H1 (cell line): ENCODE measurements at regions not wholly inside any gene's neighbourhood (a gene's known extent, or its start where the extent isn't known, plus 50 kb on each side); places are given as distances from the start of the nearest gene placed in this dataset.

Source experiments
- CTCF ChIA-PET: fragments of 300-600 bp; sonication (Branson Sonifier 250); formaldehyde crosslinking; loops from one replicate; lab custom pipeline; 2021; ENCODE audit not compliant: partially characterized antibody; lab: Charles Lee
- POLR2A ChIA-PET: fragments of 300-600 bp; sonication (Branson Sonifier 250); formaldehyde crosslinking; loops from one replicate; lab custom pipeline; 2021; ENCODE audit warnings: inconsistent platforms; ENCODE audit not compliant: partially characterized antibody; lab: Charles Lee
- DNase-seq, 2 experiments: peaks; one replicate each; pipeline versions ENCODE4 v3.0.0 to v3.0.0-alpha.2; 2010 to 2022; ENCODE audit warnings: low spot score in 2 of 2, low read depth in 1 of 2, mixed read lengths in 1 of 2
- FAIRE-seq: peaks from 2 replicates; lab custom pipeline; 2011; peaks lifted over from hg19 to GRCh38; lab: Jason Lieb, UNC
- H2AFZ ChIP-seq: 2 replicates; pipeline ENCODE4 v1.8.1; 2012; ENCODE audit warnings: low read length, inconsistent platforms
- H2AK5ac ChIP-seq: 2 replicates; pipeline ENCODE4 v1.6.1; 2013; ENCODE audit warnings: low read depth, low read length
- H2BK120ac ChIP-seq: replicated peaks from 2 replicates; pipeline ENCODE3; 2013; ENCODE audit warnings: low read depth, low read length, inconsistent platforms
- H2BK12ac ChIP-seq: 2 replicates; pipeline ENCODE4 v1.6.1; 2013; ENCODE audit warnings: low read depth, low read length
- H2BK15ac ChIP-seq: 2 replicates; pipeline ENCODE4 v1.6.1; 2013; ENCODE audit warnings: low read length
- H2BK20ac ChIP-seq: 2 replicates; pipeline ENCODE4 v1.6.1; 2013; ENCODE audit warnings: low read length
- H2BK5ac ChIP-seq: 2 replicates; pipeline ENCODE4 v1.6.1; 2013; ENCODE audit warnings: low read depth, low read length
- H3K14ac ChIP-seq: 2 replicates; pipeline ENCODE4 v1.6.1; 2013; ENCODE audit warnings: inconsistent platforms; ENCODE audit not compliant: insufficient read length
- H3K18ac ChIP-seq: 2 replicates; pipeline ENCODE4 v1.6.1; 2013; ENCODE audit warnings: low read length; ENCODE audit errors: extremely low read depth
- H3K23ac ChIP-seq: 2 replicates; pipeline ENCODE4 v1.6.1; 2013; ENCODE audit warnings: inconsistent platforms; ENCODE audit not compliant: insufficient read length
- H3K23me2 ChIP-seq: 2 replicates; pipeline ENCODE4 v1.6.1; 2013; ENCODE audit warnings: low read depth, low read length
- H3K27ac ChIP-seq: 2 replicates; pipeline ENCODE4 v1.6.1; 2011; ENCODE audit warnings: low read depth, low read length, inconsistent platforms
- H3K27me3 ChIP-seq, 4 experiments: replicated peaks in 1 of 4; 1 replicate in 1 of 4; 2 replicates in 3 of 4; pipeline versions ENCODE4 v1.6.1 to v1.8.1; 2011 to 2013; ENCODE audit warnings: low read length in 3 of 4, mild to moderate bottlenecking in 3 of 4, inconsistent platforms in 2 of 4, mixed read lengths in 2 of 4, moderate library complexity in 1 of 4; ENCODE audit not compliant: control insufficient read depth in 3 of 4, insufficient read depth in 3 of 4; ENCODE audit errors: extremely low read depth in 1 of 4
- H3K36me3 ChIP-seq, 4 experiments: 2 replicates each; pipeline versions ENCODE4 v1.6.1 to v1.8.1; 2011 to 2013; ENCODE audit warnings: mild to moderate bottlenecking in 4 of 4, low read length in 3 of 4, moderate library complexity in 2 of 4, control low read depth in 1 of 4, inconsistent platforms in 1 of 4; ENCODE audit not compliant: insufficient read depth in 4 of 4, control insufficient read depth in 2 of 4
- H3K4ac ChIP-seq: replicated peaks from 2 replicates; pipeline ENCODE3; 2013; ENCODE audit warnings: low read length, low read depth, mixed read lengths, inconsistent platforms; ENCODE audit not compliant: insufficient read length
- H3K4me1 ChIP-seq, 4 experiments: replicated peaks in 1 of 4; 1 replicate in 1 of 4; 2 replicates in 3 of 4; pipeline versions ENCODE4 v1.6.1 to v1.8.1; 2011 to 2013; ENCODE audit warnings: low read length in 3 of 4, inconsistent platforms in 2 of 4, mixed read lengths in 1 of 4; ENCODE audit not compliant: insufficient read depth in 4 of 4, control insufficient read depth in 3 of 4
- H3K4me2 ChIP-seq, 2 experiments: 2 replicates each; pipeline versions ENCODE4 v1.6.1 to v1.8.1; 2011 to 2013; ENCODE audit warnings: low read depth in 2 of 2, low read length in 2 of 2, control low read depth in 1 of 2, inconsistent platforms in 1 of 2, mild to moderate bottlenecking in 1 of 2; ENCODE audit not compliant: insufficient read depth in 1 of 2
- H3K4me3 ChIP-seq, 4 experiments: fragments of 200-600, 300-600 bp in 1 of 4; sonication (generic), shearing (Covaris generic), sonication (Bioruptor Twin) in 1 of 4; 2 replicates each; pipeline versions ENCODE4 v1.5.1 to v1.8.1; 2011 to 2016; ENCODE audit warnings: low read length in 4 of 4, low read depth in 3 of 4, control low read depth in 2 of 4, inconsistent platforms in 2 of 4, mild to moderate bottlenecking in 2 of 4, mixed read lengths in 1 of 4, moderate library complexity in 1 of 4; ENCODE audit not compliant: insufficient read depth in 2 of 4; ENCODE audit errors: extremely low read depth in 1 of 4
- H3K56ac ChIP-seq: replicated peaks from 2 replicates; pipeline ENCODE3; 2013; ENCODE audit warnings: low read depth, mild to moderate bottlenecking, mixed read lengths, low read length, inconsistent platforms; ENCODE audit not compliant: insufficient read length
- H3K79me1 ChIP-seq: 2 replicates; pipeline ENCODE4 v1.6.1; 2013; ENCODE audit warnings: low read depth, low read length, control low read depth
- H3K79me2 ChIP-seq, 2 experiments: 2 replicates each; pipeline versions ENCODE4 v1.6.1 to v1.8.1; 2012 to 2013; ENCODE audit warnings: low read length in 2 of 2, mild to moderate bottlenecking in 2 of 2, inconsistent platforms in 1 of 2; ENCODE audit not compliant: insufficient read depth in 2 of 2, control insufficient read depth in 1 of 2
- H3K9ac ChIP-seq, 4 experiments: replicated peaks in 1 of 4; 1 replicate in 1 of 4; 2 replicates in 3 of 4; pipeline versions ENCODE4 v1.6.1 to v1.8.1; 2011 to 2013; ENCODE audit warnings: low read depth in 3 of 4, low read length in 3 of 4, control low read depth in 2 of 4, mild to moderate bottlenecking in 2 of 4, moderate library complexity in 2 of 4, inconsistent platforms in 1 of 4; ENCODE audit errors: extremely low read depth in 1 of 4
- H3K9me3 ChIP-seq, 2 experiments: 2 replicates each; pipeline versions ENCODE4 v1.6.1 to v1.8.1; 2012 to 2013; ENCODE audit warnings: mild to moderate bottlenecking in 2 of 2, moderate library complexity in 2 of 2, control low read depth in 1 of 2, inconsistent platforms in 1 of 2, low read depth in 1 of 2, low read length in 1 of 2, mixed read lengths in 1 of 2; ENCODE audit not compliant: insufficient read depth in 2 of 2
- H4K20me1 ChIP-seq, 2 experiments: replicated peaks in 1 of 2; 2 replicates each; pipeline versions ENCODE3 to v1.8.1; 2011 to 2013; ENCODE audit warnings: inconsistent platforms in 2 of 2, low read length in 2 of 2, mild to moderate bottlenecking in 1 of 2; ENCODE audit not compliant: insufficient read depth in 2 of 2, control insufficient read depth in 1 of 2
- H4K5ac ChIP-seq: 2 replicates; pipeline ENCODE4 v1.6.1; 2013; ENCODE audit warnings: low read length, low read depth, mixed read lengths, inconsistent platforms; ENCODE audit not compliant: insufficient read length
- H4K8ac ChIP-seq: 2 replicates; pipeline ENCODE4 v1.8.0; 2013; ENCODE audit warnings: mild to moderate bottlenecking, moderate library complexity, low read length, inconsistent platforms; ENCODE audit not compliant: insufficient read depth; ENCODE audit errors: extremely low read depth
- H4K91ac ChIP-seq: replicated peaks from 2 replicates; pipeline ENCODE3; 2013; ENCODE audit warnings: low read length, mixed read lengths, inconsistent platforms; ENCODE audit not compliant: insufficient read length
- BRCA1 ChIP-seq: IDR thresholded peaks from 2 replicates; pipeline ENCODE4 v1.6.1; 2012; ENCODE audit warnings: low read depth, low read length, improper control_type of control experiment
- CBX8 ChIP-seq: fragments of 300-800, 300-1000 bp; sonication (generic); IDR thresholded peaks from 2 replicates; pipeline ENCODE4 v1.7.1; 2016; ENCODE audit warnings: low read depth, low read length, borderline replicate concordance
- CHD2 ChIP-seq: IDR thresholded peaks from 2 replicates; pipeline ENCODE4 v1.6.1; 2012; ENCODE audit warnings: low read length, improper control_type of control experiment
- CTCF ChIP-seq, 3 experiments: IDR thresholded peaks; 1 replicate in 2 of 3; 2 replicates in 1 of 3; pipeline versions ENCODE4 v1.5.1 to v1.6.1; 2011; ENCODE audit warnings: low read length in 3 of 3, mild to moderate bottlenecking in 3 of 3, inconsistent platforms in 2 of 3, low read depth in 1 of 3, moderate library complexity in 1 of 3; ENCODE audit not compliant: insufficient read depth in 1 of 3; ENCODE audit errors: control extremely low read depth in 1 of 3
- E2F6 ChIP-seq: IDR thresholded peaks from 2 replicates; pipeline ENCODE4 v1.6.1; 2012; ENCODE audit warnings: inconsistent platforms
- KDM4A ChIP-seq: IDR thresholded peaks from one replicate; pipeline ENCODE4 v1.7.1; 2012; ENCODE audit warnings: low read depth, mild to moderate bottlenecking, moderate library complexity, low read length, inconsistent platforms; ENCODE audit not compliant: severe bottlenecking
- NANOG ChIP-seq: IDR thresholded peaks from 2 replicates; pipeline ENCODE4 v1.6.1; 2011; ENCODE audit warnings: low read length, low read depth, mild to moderate bottlenecking, inconsistent platforms; ENCODE audit not compliant: insufficient read depth, poor library complexity, severe bottlenecking
- NRF1 ChIP-seq: IDR thresholded peaks from 2 replicates; pipeline ENCODE4 v1.6.1; 2011; ENCODE audit warnings: mild to moderate bottlenecking, low read depth, low read length, improper control_type of control experiment
- POLR2A ChIP-seq, 2 experiments: IDR thresholded peaks; 1 replicate in 1 of 2; 2 replicates in 1 of 2; pipeline ENCODE4 v1.6.1; 2011; ENCODE audit warnings: low read depth in 2 of 2, low read length in 2 of 2, mild to moderate bottlenecking in 2 of 2; ENCODE audit errors: control extremely low read depth in 1 of 2
- SIN3A ChIP-seq, 2 experiments: IDR thresholded peaks in 1 of 2; conservative IDR thresholded peaks in 1 of 2; 2 replicates each; pipeline ENCODE4 v1.6.1; 2011 to 2012; ENCODE audit warnings: low read length in 2 of 2, improper control_type of control experiment in 1 of 2, low read depth in 1 of 2, mild to moderate bottlenecking in 1 of 2
- SRF ChIP-seq: IDR thresholded peaks from 2 replicates; pipeline ENCODE4 v1.6.1; 2011; ENCODE audit warnings: mild to moderate bottlenecking, low read depth, low read length, moderate library complexity
- WGBS, 2 experiments: shearing (Covaris generic) in 1 of 2; methylation state at CpG; one replicate each; pipeline versions ENCODE4 v1.1.6 to v1.1.7; 2013 to 2015; ENCODE audit warnings: low lambda C conversion rate in 2 of 2, mixed read lengths in 2 of 2, inconsistent platforms in 1 of 2, low coverage in 1 of 2, missing lambda C conversion rate in 1 of 2; ENCODE audit not compliant: insufficient replicate concordance in 2 of 2, insufficient coverage in 1 of 2, insufficient read length in 1 of 2; ENCODE audit errors: extremely low coverage in 1 of 2, missing lambda C conversion rate in 1 of 2; 5-methylcytosine and 5-hydroxymethylcytosine counted together

GRCh38 chr2:67904966-67905365, 157.8 kb downstream of the C1D start:
- H3K79me1 ChIP-seq = no peaks in the 10 kb centered on the region
- H3K4me2 ChIP-seq = no peak overlapping the region
- no peaks in the 10 kb centered on the region; a peak in 1 of 7 replicates for H3K4me1 ChIP-seq
- FAIRE-seq = no peak
- H3K27ac ChIP-seq = no peak overlapping the region
- POLR2A ChIA-PET = no interaction called here
- peaks cover 0 to 2% (median under 1%) of the 10 kb centered on the region in 4 experiments; a peak in 2 of 7 replicates for H3K27me3 ChIP-seq
- no peak overlapping the region for H4K91ac ChIP-seq
- H2AK5ac ChIP-seq = no peak overlapping the region
- H2BK12ac ChIP-seq = no peak overlapping the region
- 0 out of 8 replicates have a peak, but pooled peaks cover 0 to 4% (median 0%) of the 10 kb centered on the region in 4 experiments for H3K36me3 ChIP-seq
- no peak overlapping the region for H3K9ac ChIP-seq
- H3K23ac ChIP-seq = no peak overlapping the region
- no peak overlapping the region for H4K5ac ChIP-seq
- H3K56ac ChIP-seq = no peak overlapping the region
- CTCF ChIA-PET = interaction anchor here (0.8 to 1.3 kb wide), 3 partner anchors 10 to 41 kb away, joined by 3 to 6 read pairs (median 3); no protein-coding TSS in a partner anchor
- no peak overlapping the region for H3K14ac ChIP-seq
- no peaks in the 10 kb centered on the region for H3K79me2 ChIP-seq
- no peak overlapping the region for H3K18ac ChIP-seq
- no peak overlapping the region for H2AFZ ChIP-seq
- H4K8ac ChIP-seq = no peak overlapping the region
- no peak overlapping the region for H2BK5ac ChIP-seq
- 95% methylated on average over 4 of the region's 4 CpGs; no CpG with 5 or more reads in 1 of the 2 experiments for WGBS, 2 experiments
- no peak for DNase-seq
- no peak overlapping the region for H2BK120ac ChIP-seq
- H2BK15ac ChIP-seq = no peak overlapping the region
- no peaks in the 10 kb centered on the region for H4K20me1 ChIP-seq
- H3K9me3 ChIP-seq = peaks cover 6 to 13% of the 10 kb centered on the region in 2 experiments; a peak in 2 of 4 replicates
- H2BK20ac ChIP-seq = no peak overlapping the region
- H3K4me3 ChIP-seq = no peak overlapping the region
- no peak overlapping the region for H3K4ac ChIP-seq
- no peaks in the 10 kb centered on the region for H3K23me2 ChIP-seq
- TF ChIP-seq NANOG (no peak), CHD2 (no peak), POLR2A (IDR thresholded peaks at IDR 0.05; ENCODE audit: control extremely low read depth in 1 of 2, low read depth in 2 of 2, low read length in 2 of 2) (no peak), SRF (no peak), BRCA1 (no peak), SIN3A (conservative IDR thresholded peaks at IDR 0.05 in 1 of 2, IDR thresholded peaks at IDR 0.05 in 1 of 2; ENCODE audit: low read depth in 1 of 2, low read length in 2 of 2) (no peak), KDM4A (no peak), NRF1 (no peak), CTCF (IDR thresholded peaks at IDR 0.05; ENCODE audit: control extremely low read depth in 1 of 3, insufficient read depth in 1 of 3, low read depth in 1 of 3, low read length in 3 of 3) (no peak), E2F6 (no peak), CBX8 (no peak)
